ENCODE measurements at regions not wholly inside any gene's neighbourhood (a gene's known extent, or its start where the extent isn't known, plus 50 kb on each side); places are given as distances from the start of the nearest gene placed in this dataset.
"Not testable (repeated sequence)": the region's sequence is repeated elsewhere in the genome, so short reads cannot be mapped to it uniquely, and the experiment has no call there.

- in situ Hi-C loops (cut with HindIII; ENCODE audit: low sequenced_read_pairs); DNase-seq (ENCODE audit: low read depth): not testable (repeated sequence)
Measured at GRCh38 chrX:141520750-141521149, 63.8 kb downstream of the SPANXA1 start.

GRCh38 chrX:141475788-141476187 lies 108.8 kb downstream of the SPANXA1 start:
- DNase-seq (ENCODE audit: low read depth); H3K4me3 ChIP-seq (ENCODE audit: low read depth, low read length); in situ Hi-C loops (cut with HindIII; ENCODE audit: low sequenced_read_pairs): not testable (repeated sequence)

More at GRCh38 chrX:141520750-141521149, 63.8 kb downstream of the SPANXA1 start:
- not testable (repeated sequence) for H3K4me3 ChIP-seq (ENCODE audit: low read depth, low read length)

- no peak overlapping the region for H3K4me3 ChIP-seq (ENCODE audit: low read depth, low read length)
- DNase-seq (ENCODE audit: low read depth) = no peak
- in situ Hi-C loops (cut with HindIII; ENCODE audit: low sequenced_read_pairs) = no loop called here
- TF ChIP-seq CTCF (IDR thresholded peaks at IDR 0.05; ENCODE audit: low read depth, low read length, missing control alignments) = no peak
Measured at GRCh38 chrX:141469469-141469868, 115.1 kb downstream of the SPANXA1 start.

- peak; percentile 13 for DNase-seq (ENCODE audit: low read depth)
- in situ Hi-C loops (cut with HindIII; ENCODE audit: low sequenced_read_pairs) = no loop called here
- no peak for TF ChIP-seq CTCF (IDR thresholded peaks at IDR 0.05; ENCODE audit: low read depth, low read length, missing control alignments)
- no peak overlapping the region for H3K4me3 ChIP-seq (ENCODE audit: low read depth, low read length)
Measured at GRCh38 chrX:141468940-141469339, 115.6 kb downstream of the SPANXA1 start.

GRCh38 chrX:141467442-141467841 lies 117.1 kb downstream of the SPANXA1 start:
- in situ Hi-C loops (cut with HindIII; ENCODE audit: low sequenced_read_pairs) = no loop called here
- TF ChIP-seq CTCF (IDR thresholded peaks at IDR 0.05; ENCODE audit: low read depth, low read length, missing control alignments) = no peak
- no peak overlapping the region for H3K4me3 ChIP-seq (ENCODE audit: low read depth, low read length)
- DNase-seq (ENCODE audit: low read depth) = no peak

GRCh38 chrX:141455103-141455502 lies 129.4 kb downstream of the SPANXA1 start:
- no peak for TF ChIP-seq CTCF (IDR thresholded peaks at IDR 0.05; ENCODE audit: low read depth, low read length, missing control alignments)
- no peak overlapping the region for H3K4me3 ChIP-seq (ENCODE audit: low read depth, low read length)
- in situ Hi-C loops (cut with HindIII; ENCODE audit: low sequenced_read_pairs) = no loop called here
- no peak for DNase-seq (ENCODE audit: low read depth)

- no peak overlapping the region for H3K4me3 ChIP-seq (ENCODE audit: low read depth, low read length)
- no peak for TF ChIP-seq CTCF (IDR thresholded peaks at IDR 0.05; ENCODE audit: low read depth, low read length, missing control alignments)
- in situ Hi-C loops (cut with HindIII; ENCODE audit: low sequenced_read_pairs) = no loop called here
- DNase-seq (ENCODE audit: low read depth) = no peak
Measured at GRCh38 chrX:141443922-141444321, 140.6 kb downstream of the SPANXA1 start.

- in situ Hi-C loops (cut with HindIII; ENCODE audit: low sequenced_read_pairs) = no loop called here
- no peak for DNase-seq (ENCODE audit: low read depth)
- H3K4me3 ChIP-seq (ENCODE audit: low read depth, low read length) = no peak overlapping the region
- no peak for TF ChIP-seq CTCF (IDR thresholded peaks at IDR 0.05; ENCODE audit: low read depth, low read length, missing control alignments)
Measured at GRCh38 chrX:141439651-141440050, 144.9 kb downstream of the SPANXA1 start.

Measured in astrocyte of the cerebellum (primary cell).